Endodermal cell (in vitro differentiated cells): ENCODE measurements at regions not wholly inside any gene's neighbourhood (a gene's known extent, or its start where the extent isn't known, plus 50 kb on each side); places are given as distances from the start of the nearest gene placed in this dataset.

Source experiments
- DNase-seq: peaks from one replicate; pipeline ENCODE4 v3.0.0-alpha.2; 2017
- H3K27ac ChIP-seq: 2 replicates; pipeline ENCODE4 v1.5.1; 2013; ENCODE audit warnings: mild to moderate bottlenecking, low read depth, low read length, moderate library complexity
- H3K27me3 ChIP-seq: 2 replicates; pipeline ENCODE4 v1.6.1; 2013; ENCODE audit warnings: mild to moderate bottlenecking, low read length, moderate library complexity; ENCODE audit not compliant: insufficient read depth, control insufficient read depth, poor library complexity, severe bottlenecking
- H3K36me3 ChIP-seq: 2 replicates; pipeline ENCODE4 v1.7.0; 2013; ENCODE audit warnings: mild to moderate bottlenecking, low read length, moderate library complexity; ENCODE audit not compliant: control insufficient read depth, insufficient read depth
- H3K4me1 ChIP-seq: one replicate; pipeline ENCODE4 v1.7.0; 2013; ENCODE audit warnings: low read length; ENCODE audit not compliant: control insufficient read depth, insufficient read depth
- H3K4me3 ChIP-seq: 2 replicates; pipeline ENCODE4 v1.5.1; 2013; ENCODE audit warnings: mild to moderate bottlenecking, low read length, moderate library complexity
- H3K9ac ChIP-seq: 2 replicates; pipeline ENCODE4 v1.6.1; 2013; ENCODE audit warnings: mild to moderate bottlenecking, low read length, moderate library complexity; ENCODE audit not compliant: poor library complexity, severe bottlenecking; ENCODE audit errors: extremely low read depth
- H3K9me3 ChIP-seq: 2 replicates; pipeline ENCODE4 v1.6.1; 2013; ENCODE audit warnings: mild to moderate bottlenecking, low read length, moderate library complexity; ENCODE audit not compliant: control insufficient read depth
- H3K27ac Mint-ChIP-seq: 2 replicates; pipeline ENCODE4 v1.8.0; 2020; ENCODE audit warnings: mixed read lengths
- H3K27me3 Mint-ChIP-seq: 2 replicates; pipeline ENCODE4 v1.8.0; 2021; ENCODE audit warnings: mild to moderate bottlenecking, mixed read lengths; ENCODE audit not compliant: insufficient read depth
- H3K36me3 Mint-ChIP-seq: 2 replicates; pipeline ENCODE4 v1.8.0; 2020; ENCODE audit warnings: low read depth, mixed read lengths
- H3K4me1 Mint-ChIP-seq: 2 replicates; pipeline ENCODE4 v1.8.0; 2020; ENCODE audit warnings: mixed read lengths
- H3K4me3 Mint-ChIP-seq: 2 replicates; pipeline ENCODE4 v1.8.0; 2020; ENCODE audit warnings: mild to moderate bottlenecking, moderate library complexity, mixed read lengths
- H3K9me3 Mint-ChIP-seq: 2 replicates; pipeline ENCODE4 v1.8.0; 2020; ENCODE audit warnings: mild to moderate bottlenecking, mixed read lengths
- CTCF ChIP-seq: fragments of 200-600 bp; sonication (generic); conservative IDR thresholded peaks from 2 replicates; pipeline ENCODE4 v1.5.0; 2021; ENCODE audit warnings: antibody characterized with exemption, mild to moderate bottlenecking
- WGBS, 2 experiments: methylation state at CpG; one replicate each; pipeline versions ENCODE4 v1.1.5 to v1.1.7; 2013; ENCODE audit warnings: missing lambda C conversion rate in 2 of 2, mixed read lengths in 1 of 2; ENCODE audit not compliant: insufficient coverage in 1 of 2, insufficient read length in 1 of 2; 5-methylcytosine and 5-hydroxymethylcytosine counted together

GRCh38 chr1:197989058-197989457 is 71.9 kb downstream of the LHX9 start:
- Mint-ChIP-seq H3K36me3 (no peaks in the 10 kb centered on the region), H3K27ac (no peak overlapping the region), H3K4me3 (no peak overlapping the region), H3K27me3 (no peaks in the 10 kb centered on the region), H3K9me3 (no peaks in the 10 kb centered on the region), H3K4me1 (no peaks in the 10 kb centered on the region)
- H3K27me3 ChIP-seq: no peaks in the 10 kb centered on the region
- no peaks in the 10 kb centered on the region for H3K36me3 ChIP-seq
- H3K9me3 ChIP-seq: no peaks in the 10 kb centered on the region
- H3K27ac ChIP-seq: no peak overlapping the region
- 71 to 95% methylated on average over 3 to 5 of the region's 5 CpGs for WGBS, 2 experiments
- no peaks in the 10 kb centered on the region for H3K4me1 ChIP-seq
- TF ChIP-seq CTCF: no peak
- H3K9ac ChIP-seq: no peak overlapping the region
- H3K4me3 ChIP-seq: no peak overlapping the region
- no peak for DNase-seq

GRCh38 chr1:197991594-197991993 is 74.4 kb downstream of the LHX9 start:
- no peak overlapping the region for H3K27ac ChIP-seq
- no peak overlapping the region for H3K4me3 ChIP-seq
- Mint-ChIP-seq H3K4me3 (no peak overlapping the region), H3K27ac (no peak overlapping the region), H3K27me3 (no peaks in the 10 kb centered on the region), H3K36me3 (no peaks in the 10 kb centered on the region), H3K9me3 (no peaks in the 10 kb centered on the region), H3K4me1 (peaks cover 8% of the 10 kb centered on the region)
- no peak for TF ChIP-seq CTCF
- no peaks in the 10 kb centered on the region for H3K36me3 ChIP-seq
- H3K27me3 ChIP-seq: no peaks in the 10 kb centered on the region
- WGBS, 2 experiments: 89 to 100% methylated on average over 1 to 3 of the region's 3 CpGs
- no peak overlapping the region for H3K9ac ChIP-seq
- H3K9me3 ChIP-seq: no peaks in the 10 kb centered on the region
- no peaks in the 10 kb centered on the region for H3K4me1 ChIP-seq
- DNase-seq: no peak

GRCh38 chr1:197994907-197995407 is 77.8 kb downstream of the LHX9 start:
- Mint-ChIP-seq H3K36me3 (no peaks in the 10 kb centered on the region), H3K4me3 (no peak overlapping the region), H3K27ac (peak overlapping the region; percentile 8), H3K9me3 (no peaks in the 10 kb centered on the region), H3K4me1 (peaks cover 8% of the 10 kb centered on the region), H3K27me3 (no peaks in the 10 kb centered on the region)
- Histone ChIP-seq H3K4me1 (no peaks in the 10 kb centered on the region), H3K9ac (no peak overlapping the region), H3K27ac (no peak overlapping the region), H3K9me3 (no peaks in the 10 kb centered on the region), H3K4me3 (no peak overlapping the region), H3K27me3 (no peaks in the 10 kb centered on the region), H3K36me3 (no peaks in the 10 kb centered on the region)
- 88 to 91% methylated on average over 7 of the region's 7 CpGs for WGBS, 2 experiments
- no peak for DNase-seq
- no peak for TF ChIP-seq CTCF
